CD4-positive, alpha-beta memory T cell (primary cell): ENCODE measurements at regions not wholly inside any gene's neighbourhood (a gene's known extent, or its start where the extent isn't known, plus 50 kb on each side); places are given as distances from the start of the nearest gene placed in this dataset.
"Not testable (repeated sequence)": the region's sequence is repeated elsewhere in the genome, so short reads cannot be mapped to it uniquely, and the experiment has no call there.

Experiments
- CTCF ChIA-PET: fragments of 350-600 bp; sonication (Branson Sonifier 250); formaldehyde crosslinking; loops from one replicate; lab custom pipeline; 2021; ENCODE audit warnings: inconsistent platforms; ENCODE audit not compliant: partially characterized antibody; lab: Charles Lee
- POLR2A ChIA-PET: fragments of 350-600 bp; sonication (Branson Sonifier 250); formaldehyde crosslinking; loops from one replicate; lab custom pipeline; 2021; ENCODE audit not compliant: partially characterized antibody; lab: Charles Lee
- DNase-seq, 5 donors: peaks; one replicate each; pipeline versions ENCODE4 v3.0.0 to v3.0.0-alpha.2; 2020 to 2022; ENCODE audit warnings: mixed read lengths in 1 of 5
- H3K27ac ChIP-seq: one replicate; pipeline ENCODE4 v1.7.0; 2013; ENCODE audit warnings: low read depth, low read length
- H3K27me3 ChIP-seq: 2 replicates; pipeline ENCODE4 v1.7.0; 2013; ENCODE audit warnings: mild to moderate bottlenecking, low read length, moderate library complexity; ENCODE audit not compliant: insufficient read depth
- H3K36me3 ChIP-seq: 2 replicates; pipeline ENCODE4 v1.7.0; 2013; ENCODE audit warnings: mild to moderate bottlenecking, low read length, moderate library complexity; ENCODE audit not compliant: insufficient read depth
- H3K4me1 ChIP-seq: 2 replicates; pipeline ENCODE4 v1.7.0; 2013; ENCODE audit warnings: mild to moderate bottlenecking, low read length, moderate library complexity; ENCODE audit not compliant: insufficient read depth
- H3K4me3 ChIP-seq, 2 donors: one replicate each; pipeline ENCODE4 v1.7.0; 2013; ENCODE audit warnings: low read length in 2 of 2, mild to moderate bottlenecking in 1 of 2
- H3K9me3 ChIP-seq, 2 donors: one replicate each; pipeline ENCODE4 v1.7.0; 2013; ENCODE audit warnings: low read length in 2 of 2, control low read depth in 1 of 2; ENCODE audit not compliant: control insufficient read depth in 1 of 2
- H3K27ac Mint-ChIP-seq, 7 donors: one replicate each; pipeline ENCODE4 v1.8.0; 2020 to 2021; ENCODE audit warnings: mixed read lengths in 7 of 7, mild to moderate bottlenecking in 6 of 7, inconsistent platforms in 3 of 7, moderate library complexity in 3 of 7
- H3K27me3 Mint-ChIP-seq, 2 donors: one replicate each; pipeline ENCODE4 v1.8.0; 2020 to 2021; ENCODE audit warnings: mixed read lengths in 2 of 2
- H3K36me3 Mint-ChIP-seq, 2 donors: one replicate each; pipeline ENCODE4 v1.8.0; 2020 to 2021; ENCODE audit warnings: mixed read lengths in 2 of 2, inconsistent platforms in 1 of 2, mild to moderate bottlenecking in 1 of 2
- H3K4me1 Mint-ChIP-seq, 4 donors: one replicate each; pipeline ENCODE4 v1.8.0; 2020 to 2021; ENCODE audit warnings: mixed read lengths in 4 of 4, mild to moderate bottlenecking in 1 of 4
- H3K4me3 Mint-ChIP-seq, 8 donors: one replicate each; pipeline ENCODE4 v1.8.0; 2020 to 2021; ENCODE audit warnings: mixed read lengths in 8 of 8, mild to moderate bottlenecking in 7 of 8, moderate library complexity in 6 of 8, inconsistent platforms in 3 of 8
- H3K9me3 Mint-ChIP-seq, 8 donors: one replicate each; pipeline ENCODE4 v1.8.0; 2020 to 2021; ENCODE audit warnings: mixed read lengths in 8 of 8, mild to moderate bottlenecking in 5 of 8, inconsistent platforms in 3 of 8, moderate library complexity in 1 of 8
- intact Hi-C: fragments of 100-400 bp; cut with micrococcal nuclease; formaldehyde crosslinking; loops from one replicate; pipeline ENCODE4 v1.15.1; 2023

DNA sequence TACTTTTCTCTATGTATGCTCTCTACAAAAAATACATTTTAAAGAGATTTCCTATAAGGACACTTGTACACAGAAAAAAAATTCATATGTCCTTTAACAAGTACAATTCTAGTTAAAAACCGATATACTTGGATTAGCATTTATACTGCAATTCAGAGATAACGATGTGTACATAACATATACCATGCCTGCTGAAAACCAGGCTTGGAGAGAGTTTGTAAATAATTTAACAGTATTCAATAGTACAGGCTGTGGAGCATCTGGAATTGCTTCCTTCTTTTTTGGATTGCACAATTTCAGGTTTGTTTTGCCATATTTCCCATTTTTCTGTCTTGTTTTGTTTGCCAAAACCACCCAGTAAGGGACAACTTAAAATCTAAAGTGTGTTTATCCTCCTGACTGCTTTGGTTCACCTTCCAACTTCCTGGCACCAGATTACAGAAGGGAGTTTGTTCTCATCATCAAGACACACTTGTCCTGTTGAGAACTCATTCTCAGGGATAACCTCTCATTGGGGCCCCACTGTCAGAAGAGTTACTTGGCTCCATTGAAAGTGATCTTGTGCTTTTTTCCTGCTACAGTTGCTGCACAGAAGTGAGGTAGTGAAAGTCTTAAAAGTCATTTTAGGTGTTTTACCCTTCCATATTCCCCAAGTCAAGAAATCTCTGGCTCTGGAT, 1526.7 kb downstream of the KHDRBS2 start:
- H3K27ac ChIP-seq, H3K4me1 ChIP-seq, H3K4me1 Mint-ChIP-seq, H3K4me3 ChIP-seq, intact Hi-C loops, H3K4me3 Mint-ChIP-seq, H3K27me3 ChIP-seq, CTCF ChIA-PET, DNase-seq, POLR2A ChIA-PET, H3K36me3 ChIP-seq, H3K9me3 ChIP-seq, H3K27me3 Mint-ChIP-seq, H3K36me3 Mint-ChIP-seq, H3K27ac Mint-ChIP-seq: not testable (repeated sequence)
- peaks cover 0 to 34% (median 13%) of the 10 kb centered on the region in 8 donors for H3K9me3 Mint-ChIP-seq

DNA sequence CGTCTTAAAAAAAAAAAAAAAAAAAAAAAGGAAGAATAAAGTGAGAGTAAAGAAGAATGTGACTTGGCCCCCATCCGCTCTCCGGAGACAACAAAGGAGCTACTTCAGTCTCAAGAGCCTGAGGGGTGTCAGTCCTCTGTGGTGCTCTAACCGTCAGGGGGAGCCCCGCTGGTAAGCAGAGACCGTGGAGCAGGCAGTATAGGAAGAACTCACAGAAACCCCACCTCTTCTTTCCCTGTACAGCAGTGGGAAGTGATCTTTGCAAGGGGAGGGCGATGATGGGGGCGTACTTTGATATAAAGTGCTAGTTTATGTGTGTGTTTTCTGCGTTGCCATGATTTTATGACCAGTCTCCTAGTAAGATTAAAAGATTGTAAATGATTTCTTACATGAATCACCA, 1527.3 kb downstream of the KHDRBS2 start:
- H3K4me1 ChIP-seq, H3K27ac ChIP-seq, H3K4me1 Mint-ChIP-seq, H3K36me3 ChIP-seq, H3K27me3 ChIP-seq, CTCF ChIA-PET, H3K27ac Mint-ChIP-seq, H3K27me3 Mint-ChIP-seq, H3K4me3 Mint-ChIP-seq, intact Hi-C loops, H3K9me3 ChIP-seq, H3K36me3 Mint-ChIP-seq, H3K4me3 ChIP-seq, POLR2A ChIA-PET: not testable (repeated sequence)
- peaks cover 0 to 34% (median 13%) of the 10 kb centered on the region in 8 donors for H3K9me3 Mint-ChIP-seq
- DNase-seq = peak in 1 of 5 donors; percentile 24

DNA sequence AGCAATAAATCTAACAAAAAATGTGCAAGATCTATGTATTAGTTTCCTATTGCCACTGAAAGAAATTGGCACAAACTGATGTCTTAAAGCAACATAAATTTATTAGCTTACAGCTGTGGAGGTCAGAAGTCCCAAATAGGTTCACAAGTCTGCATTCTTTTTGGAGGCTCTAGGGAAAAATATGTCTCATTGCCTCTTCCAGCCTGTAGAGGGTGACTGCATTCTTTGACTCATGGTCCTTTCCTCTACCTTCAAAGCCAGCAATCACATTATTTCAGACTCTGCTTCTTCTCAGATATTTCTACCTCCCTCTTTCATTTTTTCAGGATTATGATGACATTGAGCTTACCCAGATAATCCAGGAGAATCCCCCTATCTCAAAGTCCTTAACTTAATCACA, 1531.1 kb downstream of the KHDRBS2 start:
- no peaks in the 10 kb centered on the region for H3K27me3 ChIP-seq
- H3K4me3 ChIP-seq = no peak overlapping the region
- no peaks in the 10 kb centered on the region for H3K4me1 ChIP-seq
- no peaks in the 10 kb centered on the region for H3K4me1 Mint-ChIP-seq
- no peaks in the 10 kb centered on the region for H3K36me3 Mint-ChIP-seq
- H3K9me3 ChIP-seq = no peaks in the 10 kb centered on the region
- no peak overlapping the region for H3K4me3 Mint-ChIP-seq
- CTCF ChIA-PET = no interaction called here
- DNase-seq = no peak
- peaks cover 0 to 34% (median 19%) of the 10 kb centered on the region in 8 donors for H3K9me3 Mint-ChIP-seq
- intact Hi-C loops = no loop called here
- H3K27ac ChIP-seq = no peak overlapping the region
- no peak overlapping the region for H3K27ac Mint-ChIP-seq
- no peaks in the 10 kb centered on the region for H3K27me3 Mint-ChIP-seq
- POLR2A ChIA-PET = no interaction called here
- no peaks in the 10 kb centered on the region for H3K36me3 ChIP-seq

DNA sequence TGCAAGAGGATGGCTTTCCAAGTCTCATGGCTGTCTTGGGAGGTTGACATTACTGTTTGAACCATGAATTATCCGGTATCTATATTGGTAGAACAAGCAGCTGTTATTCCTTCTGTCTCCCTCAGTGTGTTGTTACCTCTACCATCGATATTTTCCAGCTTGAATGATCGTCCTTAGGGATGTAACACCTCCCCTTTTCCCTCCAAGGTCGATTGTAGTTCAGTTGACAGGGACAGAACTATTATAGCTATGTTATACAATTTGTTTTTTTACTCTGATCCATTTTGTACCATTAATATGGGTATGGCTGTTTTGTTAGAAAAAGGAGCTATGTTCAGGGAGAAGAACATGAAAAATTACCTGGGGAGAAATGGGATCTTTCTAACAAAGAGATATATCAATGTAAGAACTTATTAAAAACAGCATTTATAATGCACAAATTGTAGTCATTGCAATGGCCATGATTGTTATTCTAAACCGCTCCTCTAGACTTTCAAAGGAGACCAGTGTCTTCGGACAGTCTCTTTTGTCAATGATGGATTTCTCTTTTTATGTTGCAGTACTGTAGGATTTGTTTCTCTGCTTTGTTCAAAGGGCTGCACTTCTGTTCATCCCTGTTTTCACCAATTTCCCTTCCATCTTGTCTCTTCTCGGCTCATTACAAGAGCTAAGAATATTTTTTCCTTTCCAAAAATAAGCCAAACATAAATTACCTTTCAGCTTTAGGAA, 1535.5 kb downstream of the KHDRBS2 start:
- POLR2A ChIA-PET, H3K36me3 ChIP-seq, H3K27me3 Mint-ChIP-seq, H3K4me3 ChIP-seq, H3K4me1 ChIP-seq, CTCF ChIA-PET, H3K27ac Mint-ChIP-seq, H3K36me3 Mint-ChIP-seq, H3K4me1 Mint-ChIP-seq, H3K4me3 Mint-ChIP-seq, H3K9me3 ChIP-seq, H3K27me3 ChIP-seq, H3K27ac ChIP-seq, DNase-seq, intact Hi-C loops: not testable (repeated sequence)
- peaks cover 0 to 22% (median 10%) of the 10 kb centered on the region in 8 donors for H3K9me3 Mint-ChIP-seq

DNA sequence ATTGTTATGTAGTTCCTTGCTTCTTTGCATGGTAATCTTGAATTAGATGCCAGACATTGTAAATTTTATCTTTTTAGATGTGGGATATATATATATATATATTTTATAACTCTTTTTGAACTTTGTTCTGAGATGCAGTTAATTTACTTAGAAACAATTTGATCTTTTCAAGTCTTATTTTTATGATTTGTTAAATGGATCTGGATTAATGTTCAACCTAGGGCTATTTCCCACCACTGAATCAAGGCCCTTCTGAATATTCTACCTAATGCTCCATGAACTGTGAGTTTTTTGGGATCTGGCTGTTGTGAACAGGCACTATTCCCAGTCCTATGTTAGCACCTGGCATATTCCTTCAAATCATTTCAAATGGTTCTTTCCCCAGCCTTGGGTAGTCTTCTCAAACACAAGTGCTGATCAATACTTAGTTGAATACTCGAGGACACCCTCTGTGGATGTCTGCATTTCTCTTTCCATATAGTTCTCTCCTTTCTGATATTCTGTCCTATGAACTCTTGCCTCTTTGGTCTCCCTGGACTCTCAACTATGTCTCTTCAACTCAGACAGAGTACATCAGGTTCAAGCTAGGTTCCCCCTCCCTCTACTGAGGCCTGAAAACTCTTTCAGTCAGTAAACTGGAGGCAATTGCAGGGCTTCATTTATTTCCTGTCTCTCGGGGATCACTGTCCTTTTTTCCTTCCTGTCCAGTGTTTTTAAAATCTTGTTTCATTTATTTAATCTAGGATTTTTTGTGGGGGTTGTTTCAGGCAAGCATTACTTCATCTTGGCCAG, 1538.1 kb downstream of the KHDRBS2 start:
- H3K27me3 Mint-ChIP-seq, H3K27ac ChIP-seq, H3K4me3 Mint-ChIP-seq, CTCF ChIA-PET, POLR2A ChIA-PET, H3K9me3 ChIP-seq, H3K4me1 ChIP-seq, H3K27me3 ChIP-seq, H3K36me3 Mint-ChIP-seq, H3K4me1 Mint-ChIP-seq, H3K36me3 ChIP-seq, H3K4me3 ChIP-seq, DNase-seq, H3K27ac Mint-ChIP-seq, intact Hi-C loops: not testable (repeated sequence)
- H3K9me3 Mint-ChIP-seq = peaks cover 2 to 16% (median 10%) of the 10 kb centered on the region in 8 donors

DNA sequence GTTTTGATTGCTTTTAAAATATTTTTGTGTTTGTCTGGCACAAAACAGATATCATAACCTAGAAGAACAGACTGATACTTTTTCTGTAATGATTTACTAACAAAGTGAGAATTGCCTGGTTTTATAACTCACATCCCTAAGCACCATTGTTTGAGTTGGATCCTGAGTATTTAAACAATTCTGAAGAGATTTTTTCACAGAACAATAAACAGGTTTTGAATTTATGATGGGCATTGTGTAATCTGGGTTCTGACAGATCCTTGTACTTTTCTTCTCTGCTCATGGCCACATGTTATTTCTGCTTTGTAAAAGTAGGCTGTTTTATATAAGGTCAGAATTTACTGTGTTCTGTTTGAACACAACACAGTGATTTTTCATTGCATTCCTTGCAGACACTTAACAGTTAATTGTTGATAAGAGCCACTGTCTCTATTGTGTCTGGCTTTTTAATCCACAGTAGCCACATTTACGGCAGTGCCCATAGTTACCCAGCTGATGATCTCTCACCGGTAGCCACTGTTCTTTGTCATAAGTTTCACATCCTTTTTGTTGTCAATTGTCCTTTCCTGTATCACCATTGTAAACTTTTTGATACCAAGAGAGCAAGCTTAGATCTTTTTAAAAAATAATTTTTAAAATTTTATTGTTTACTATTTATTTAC, 1548.1 kb downstream of the KHDRBS2 start:
- POLR2A ChIA-PET, H3K4me1 Mint-ChIP-seq, H3K36me3 ChIP-seq, CTCF ChIA-PET, H3K27ac Mint-ChIP-seq, H3K4me3 Mint-ChIP-seq, DNase-seq, H3K27me3 ChIP-seq, H3K9me3 ChIP-seq, H3K27me3 Mint-ChIP-seq, H3K4me1 ChIP-seq, H3K27ac ChIP-seq, intact Hi-C loops, H3K36me3 Mint-ChIP-seq, H3K4me3 ChIP-seq: not testable (repeated sequence)
- H3K9me3 Mint-ChIP-seq = peaks cover 0 to 22% (median 7%) of the 10 kb centered on the region in 8 donors

DNA sequence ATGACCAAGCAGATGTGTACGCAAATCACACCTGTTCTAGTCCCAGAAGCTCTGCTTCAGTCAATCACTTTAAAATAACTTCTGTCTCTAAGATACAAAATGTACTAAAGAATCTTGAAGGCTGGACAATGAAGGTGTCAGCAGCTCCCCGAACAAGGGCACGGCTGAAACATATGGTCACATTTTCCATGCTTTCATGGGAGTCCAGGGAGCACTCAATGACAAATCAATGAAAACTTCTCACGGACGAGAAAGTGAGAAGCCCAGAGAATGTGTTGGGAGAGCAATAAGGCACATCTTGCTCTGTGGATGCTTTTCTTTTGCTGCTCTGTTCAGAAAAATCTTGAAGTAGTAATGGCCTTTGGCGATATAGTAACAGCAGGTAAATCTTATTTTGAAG, 1548.7 kb downstream of the KHDRBS2 start:
- POLR2A ChIA-PET, CTCF ChIA-PET, H3K27me3 ChIP-seq, H3K27ac Mint-ChIP-seq, H3K9me3 ChIP-seq, H3K4me3 Mint-ChIP-seq, DNase-seq, H3K36me3 Mint-ChIP-seq, H3K27ac ChIP-seq, H3K4me1 ChIP-seq, H3K36me3 ChIP-seq, H3K4me3 ChIP-seq, H3K27me3 Mint-ChIP-seq, H3K4me1 Mint-ChIP-seq, intact Hi-C loops: not testable (repeated sequence)
- peaks cover 0 to 22% (median 7%) of the 10 kb centered on the region in 8 donors for H3K9me3 Mint-ChIP-seq
